IMR-90 (cell line): ENCODE measurements at regions not wholly inside any gene's neighbourhood (a gene's known extent, or its start where the extent isn't known, plus 50 kb on each side); places are given as distances from the start of the nearest gene placed in this dataset.

ENCODE experiments used
- ATAC-seq: fragments of 200-7000 bp; cut with Tn5 transposase; 2 replicates; pipeline ENCODE4 v1.9.1; 2020; ENCODE audit warnings: low read depth, mild to moderate bottlenecking, moderate library complexity
- BruUV-seq: library from RNA; stranded (reverse); fragments of 400-500 nt; replicated peaks from 2 replicates; lab custom pipeline; 2021; lab: Mats Ljungman, UMichigan
- CTCF ChIA-PET: fragments of 300-600 bp; formaldehyde crosslinking; extraction: SDS; loops from one replicate; lab custom pipeline; 2021; ENCODE audit warnings: antibody characterized with exemption; lab: Yijun Ruan, JAX
- POLR2A ChIA-PET: fragments of 300-600 bp; sonication (Branson Sonifier 250); formaldehyde crosslinking; loops from one replicate; lab custom pipeline; 2022; ENCODE audit warnings: antibody characterized with exemption; ENCODE audit not compliant: unreplicated experiment; lab: Charles Lee
- DNase-seq: peaks from one replicate; pipeline ENCODE4 v3.0.0; 2013
- H2AFZ ChIP-seq: replicated peaks from 2 replicates; pipeline ENCODE3; 2013; ENCODE audit warnings: low read length, mild to moderate bottlenecking; ENCODE audit not compliant: poor library complexity
- H2AK5ac ChIP-seq: 2 replicates; pipeline ENCODE4 v1.6.1; 2013; ENCODE audit warnings: low read depth, low read length, inconsistent platforms
- H2AK9ac ChIP-seq: replicated peaks from 2 replicates; pipeline ENCODE3; 2013; ENCODE audit warnings: mild to moderate bottlenecking, low read depth, low read length, moderate library complexity; ENCODE audit not compliant: poor library complexity
- H2BK120ac ChIP-seq: 2 replicates; pipeline ENCODE4 v1.6.1; 2013; ENCODE audit warnings: low read depth, low read length, inconsistent platforms
- H2BK15ac ChIP-seq: 3 replicates; pipeline ENCODE4 v1.6.1; 2013; ENCODE audit warnings: low read depth, low read length, inconsistent platforms
- H2BK20ac ChIP-seq: 2 replicates; pipeline ENCODE4 v1.6.1; 2013; ENCODE audit warnings: low read depth, mild to moderate bottlenecking, inconsistent platforms, low read length, moderate library complexity
- H2BK5ac ChIP-seq: 2 replicates; pipeline ENCODE4 v1.6.1; 2013; ENCODE audit warnings: mild to moderate bottlenecking, low read depth, low read length, inconsistent platforms; ENCODE audit not compliant: poor library complexity, severe bottlenecking
- H3K14ac ChIP-seq: replicated peaks from 2 replicates; pipeline ENCODE4 v1.6.1; 2013; ENCODE audit warnings: low read depth, low read length, inconsistent platforms
- H3K18ac ChIP-seq: 2 replicates; pipeline ENCODE4 v1.6.1; 2013; ENCODE audit warnings: low read depth, low read length, control low read depth
- H3K23ac ChIP-seq: 2 replicates; pipeline ENCODE4 v1.6.1; 2013; ENCODE audit warnings: low read depth, low read length, inconsistent platforms
- H3K27ac ChIP-seq: 2 replicates; pipeline ENCODE4 v1.5.1; 2013; ENCODE audit warnings: mild to moderate bottlenecking, control low read depth, low read length; ENCODE audit not compliant: insufficient read depth
- H3K27me3 ChIP-seq: 2 replicates; pipeline ENCODE4 v1.6.1; 2013; ENCODE audit warnings: low read length; ENCODE audit not compliant: control insufficient read depth, insufficient read depth
- H3K36me3 ChIP-seq: 2 replicates; pipeline ENCODE4 v1.6.1; 2013; ENCODE audit warnings: low read length, mixed read lengths; ENCODE audit not compliant: control insufficient read depth, insufficient read depth
- H3K4ac ChIP-seq: 2 replicates; pipeline ENCODE4 v1.6.1; 2013; ENCODE audit warnings: low read depth, low read length, inconsistent platforms
- H3K4me1 ChIP-seq: 2 replicates; pipeline ENCODE4 v1.6.1; 2013; ENCODE audit warnings: low read length, mixed read lengths; ENCODE audit not compliant: control insufficient read depth, insufficient read depth
- H3K4me2 ChIP-seq: 2 replicates; pipeline ENCODE4 v1.6.1; 2013; ENCODE audit warnings: low read depth, mild to moderate bottlenecking, control low read depth, low read length, moderate library complexity
- H3K4me3 ChIP-seq: 2 replicates; pipeline ENCODE4 v1.5.1; 2013; ENCODE audit warnings: low read depth, mild to moderate bottlenecking, control low read depth, low read length, moderate library complexity; ENCODE audit not compliant: insufficient read depth
- H3K56ac ChIP-seq: 2 replicates; pipeline ENCODE4 v1.6.1; 2013; ENCODE audit warnings: low read length, inconsistent platforms; ENCODE audit not compliant: insufficient read depth; ENCODE audit errors: extremely low read depth
- H3K79me1 ChIP-seq, 2 experiments: 2 replicates each; pipeline ENCODE4 v1.6.1; 2013; ENCODE audit warnings: low read length in 2 of 2, inconsistent platforms in 1 of 2, low read depth in 1 of 2
- H3K9ac ChIP-seq: 2 replicates; pipeline ENCODE4 v1.6.1; 2013; ENCODE audit warnings: low read depth, low read length, control low read depth
- H3K9me1 ChIP-seq: 2 replicates; pipeline ENCODE4 v1.6.1; 2013; ENCODE audit warnings: low read length, inconsistent platforms; ENCODE audit not compliant: insufficient read depth
- H3K9me3 ChIP-seq: 2 replicates; pipeline ENCODE4 v1.6.1; 2013; ENCODE audit warnings: low read length; ENCODE audit not compliant: control insufficient read depth, insufficient read depth
- H4K20me1 ChIP-seq: 2 replicates; pipeline ENCODE4 v1.6.1; 2013; ENCODE audit warnings: low read length, inconsistent platforms; ENCODE audit not compliant: insufficient read depth
- H4K5ac ChIP-seq: 2 replicates; pipeline ENCODE4 v1.6.1; 2013; ENCODE audit warnings: mild to moderate bottlenecking, low read depth, low read length, control low read depth
- H4K8ac ChIP-seq, 2 experiments: 2 replicates each; pipeline ENCODE4 v1.6.1; 2013; ENCODE audit warnings: low read depth in 2 of 2, low read length in 2 of 2, control low read depth in 1 of 2, inconsistent platforms in 1 of 2
- H4K91ac ChIP-seq: 2 replicates; pipeline ENCODE4 v1.6.1; 2013; ENCODE audit warnings: low read depth, low read length, inconsistent platforms; ENCODE audit not compliant: insufficient read depth
- BHLHE40 ChIP-seq: fragments of 150-350 bp; IDR thresholded peaks from 2 replicates; pipeline ENCODE4 v1.6.1; 2016; ENCODE audit warnings: mild to moderate bottlenecking, low read depth, low read length
- CEBPB ChIP-seq: IDR thresholded peaks from 2 replicates; pipeline ENCODE4 v1.6.1; 2012; ENCODE audit warnings: low read depth, low read length, improper control_type of control experiment
- CHD1 ChIP-seq: IDR thresholded peaks from 2 replicates; pipeline ENCODE4 v1.6.1; 2012; ENCODE audit warnings: low read depth, low read length, improper control_type of control experiment
- FOS ChIP-seq: fragments of 150-350 bp; IDR thresholded peaks from 2 replicates; pipeline ENCODE4 v1.6.1; 2016; ENCODE audit warnings: low read depth, low read length
- MXI1 ChIP-seq: IDR thresholded peaks from 2 replicates; pipeline ENCODE4 v1.6.1; 2012; ENCODE audit warnings: low read depth, mild to moderate bottlenecking, low read length, moderate library complexity, borderline replicate concordance
- NFE2L2 ChIP-seq: fragments of 150-350 bp; IDR thresholded peaks from 2 replicates; pipeline ENCODE4 v1.6.1; 2016; ENCODE audit warnings: low read depth, mild to moderate bottlenecking, low read length
- POLR2A ChIP-seq: IDR thresholded peaks from 2 replicates; pipeline ENCODE4 v1.6.1; 2012; ENCODE audit warnings: mild to moderate bottlenecking, low read depth, low read length
- RAD21 ChIP-seq: IDR thresholded peaks from 2 replicates; pipeline ENCODE4 v1.6.1; 2012; ENCODE audit warnings: low read length, improper control_type of control experiment
- RCOR1 ChIP-seq: IDR thresholded peaks from 2 replicates; pipeline ENCODE4 v1.6.1; 2012; ENCODE audit warnings: mild to moderate bottlenecking, low read length, improper control_type of control experiment; ENCODE audit not compliant: insufficient replicate concordance
- SMC3 ChIP-seq: fragments of 150-350 bp; IDR thresholded peaks from 2 replicates; pipeline ENCODE4 v1.6.1; 2016; ENCODE audit warnings: low read depth, mild to moderate bottlenecking, antibody characterized with exemption, low read length, moderate library complexity
- WGBS, 2 experiments: methylation state at CpG; one replicate each; pipeline versions ENCODE4 v1.1.5 to v1.1.7; 2013; ENCODE audit warnings: missing lambda C conversion rate in 2 of 2; ENCODE audit not compliant: insufficient read length in 1 of 2; ENCODE audit errors: extremely low coverage in 2 of 2; 5-methylcytosine and 5-hydroxymethylcytosine counted together
- dilution Hi-C: fragments of 300-500 bp; cut with HindIII; formaldehyde crosslinking; loops from one replicate; pipeline ENCODE4 v1.14.3; 2018; ENCODE audit warnings: low sequenced_read_pairs; ENCODE audit not compliant: unreplicated experiment
- in situ Hi-C: fragments of 300-500 bp; cut with MboI; formaldehyde crosslinking; loops from 3 replicates; pipeline ENCODE4 v1.14.3; 2019; ENCODE audit warnings: low sequenced_read_pairs, inconsistent platforms, mixed read lengths
- intact Hi-C: fragments of 100-400 bp; cut with micrococcal nuclease; formaldehyde crosslinking; loops from 2 replicates; pipeline ENCODE4 v1.10.0; 2022
- TF ChIP-seq, protein P1 (sequence below): fragments of 150-350 bp; IDR thresholded peaks from 2 replicates; pipeline ENCODE4 v1.6.1; 2017; ENCODE audit warnings: mild to moderate bottlenecking, antibody characterized with exemption, low read length, low read depth

DNA sequence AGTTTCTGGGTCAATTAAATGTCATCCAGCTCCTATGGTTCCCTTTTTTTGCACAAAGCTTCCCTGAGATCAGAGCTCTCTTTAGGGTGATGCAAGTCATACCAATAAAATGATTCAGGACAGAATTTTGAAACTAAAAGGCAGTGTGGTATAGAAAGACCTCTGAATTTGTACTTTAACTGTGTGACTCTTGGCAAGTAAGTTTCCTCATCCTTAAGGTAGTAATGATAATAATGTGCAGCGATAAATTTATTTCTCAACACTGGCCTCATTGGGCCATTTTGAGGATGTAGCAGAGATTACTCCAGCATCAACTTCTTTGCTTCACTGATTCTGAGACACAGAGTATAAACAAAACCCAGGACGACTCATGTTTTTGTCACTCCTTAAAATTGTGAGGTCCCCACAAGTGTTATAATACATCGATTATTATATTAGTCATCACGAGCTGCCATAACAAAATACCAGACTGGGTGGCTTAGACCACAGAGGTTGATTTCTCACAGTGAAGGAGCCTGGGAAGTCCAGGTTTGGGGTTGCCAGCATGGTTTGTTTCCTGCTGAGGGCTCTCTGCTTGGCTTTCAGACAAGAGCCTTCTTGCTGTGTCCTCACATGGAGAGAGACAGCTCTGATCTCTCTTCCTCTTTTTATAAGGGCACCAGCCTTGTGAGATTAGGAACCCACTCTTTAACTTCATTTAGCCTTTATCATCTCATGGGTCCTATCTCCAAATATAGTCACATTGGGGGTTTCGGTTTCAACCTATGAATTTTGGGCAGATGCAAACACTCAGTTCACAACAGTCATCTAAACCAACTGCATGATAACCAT lies 293.0 kb downstream of the ZNF608 start (continued):
- TF ChIP-seq SMC3 (no peak), BHLHE40 (0 out of 2 replicates have a peak, but pooled peaks have one; percentile 53)

DNA sequence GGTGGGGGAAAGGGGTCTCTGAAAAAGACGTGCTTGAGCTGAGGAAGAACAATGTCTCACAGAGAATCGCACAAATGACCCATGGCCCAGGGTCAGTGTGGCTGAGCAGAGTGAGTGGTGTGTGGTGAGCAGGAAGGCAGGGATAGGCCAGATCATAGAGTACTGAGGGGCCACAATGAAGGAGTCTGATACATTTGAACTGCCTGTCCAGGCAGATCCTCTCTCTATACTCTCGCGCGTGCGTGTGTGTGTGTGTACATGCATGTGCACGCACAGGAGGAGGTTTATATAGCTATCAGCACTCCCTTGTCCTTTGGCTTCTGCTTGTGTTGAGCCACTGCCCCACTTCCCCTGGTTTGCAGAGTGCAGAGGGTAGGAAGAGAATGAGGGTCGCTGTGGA lies 294.0 kb downstream of the ZNF608 start:
- H2AK5ac ChIP-seq = peak overlapping the region; percentile 74
- peak overlapping the region; percentile 33; the same call in 1 of the 2 replicates for H3K23ac ChIP-seq
- H3K18ac ChIP-seq = peak overlapping the region; percentile 77
- in situ Hi-C loops = loop anchor here (10.0 kb wide), 1 partner anchor 292 kb away; the partner anchor contains the start of gene ZNF608
- H2BK15ac ChIP-seq = peak overlapping the region; percentile 57; the same call in 1 of the 3 replicates
- no CpG with 5 or more reads among the region's 8 CpGs for WGBS, 2 experiments
- TF ChIP-seq, protein P1, sequence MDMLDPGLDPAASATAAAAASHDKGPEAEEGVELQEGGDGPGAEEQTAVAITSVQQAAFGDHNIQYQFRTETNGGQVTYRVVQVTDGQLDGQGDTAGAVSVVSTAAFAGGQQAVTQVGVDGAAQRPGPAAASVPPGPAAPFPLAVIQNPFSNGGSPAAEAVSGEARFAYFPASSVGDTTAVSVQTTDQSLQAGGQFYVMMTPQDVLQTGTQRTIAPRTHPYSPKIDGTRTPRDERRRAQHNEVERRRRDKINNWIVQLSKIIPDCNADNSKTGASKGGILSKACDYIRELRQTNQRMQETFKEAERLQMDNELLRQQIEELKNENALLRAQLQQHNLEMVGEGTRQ = no peak
- TF ChIP-seq RCOR1 (no peak), CEBPB (no peak), RAD21 (no peak), CHD1 (no peak), FOS (no peak), BHLHE40 (no peak), NFE2L2 (no peak), POLR2A (no peak), MXI1 (no peak)
- no peak overlapping the region for H3K56ac ChIP-seq
- H3K36me3 ChIP-seq = no peaks in the 10 kb centered on the region
- peak overlapping the region; percentile 83 for H2BK120ac ChIP-seq
- H3K79me1 ChIP-seq = no peaks in the 10 kb centered on the region
- no peak overlapping the region for H3K27ac ChIP-seq
- no peak for ATAC-seq
- peak overlapping the region; percentile 70 for H3K4ac ChIP-seq
- POLR2A ChIA-PET = interaction anchor here (0.6 kb wide), 1 partner anchor 779 kb away, joined by 3 read pairs; no protein-coding TSS in a partner anchor
- H3K9me1 ChIP-seq = peaks cover 2% of the 10 kb centered on the region; the same call in 1 of the 2 replicates
- no peak for DNase-seq
- H2BK5ac ChIP-seq = no peak overlapping the region
- no peak overlapping the region for H3K4me2 ChIP-seq
- no peaks in the 10 kb centered on the region for H3K9me3 ChIP-seq
- no peak overlapping the region for H3K4me3 ChIP-seq
- H3K4me1 ChIP-seq = peaks cover 16% of the 10 kb centered on the region
- H4K5ac ChIP-seq = peak overlapping the region; percentile 12; the same call in 1 of the 2 replicates
- CTCF ChIA-PET = no interaction called here
- no peaks in the 10 kb centered on the region for H4K20me1 ChIP-seq
- peak overlapping the region; percentile 84 for H2BK20ac ChIP-seq
- H3K27me3 ChIP-seq = peaks cover 5% of the 10 kb centered on the region
- peak overlapping the region; percentile 56 for H3K14ac ChIP-seq
- peak overlapping the region; percentile 14 to 39; a peak in 2 of 4 replicates for H4K8ac ChIP-seq
- no peak overlapping the region for H2AFZ ChIP-seq
- no TSS peak for BruUV-seq
- peak overlapping the region; percentile 83 for H4K91ac ChIP-seq
- no peak overlapping the region for H2AK9ac ChIP-seq
- no peak overlapping the region for H3K9ac ChIP-seq
- intact Hi-C loops = loop anchor here (5.0 kb wide), 1 partner anchor 200 kb away; no protein-coding TSS in a partner anchor
- dilution Hi-C loops = no loop called here
